Tibial nerve (tissue), 4 donors: ENCODE measurements at regions not wholly inside any gene's neighbourhood (a gene's known extent, or its start where the extent isn't known, plus 50 kb on each side); places are given as distances from the start of the nearest gene placed in this dataset.

ENCODE experiments used
- DNase-seq, 2 donors: peaks; one replicate each; pipeline ENCODE4 v3.0.0-alpha.2; 2019; ENCODE audit warnings: low spot score in 2 of 2
- H3K27ac ChIP-seq, 4 donors: fragments of 200-600 bp; sonication (generic) in 3 of 4; one replicate each; pipeline ENCODE4 v1.5.1; 2017 to 2019; ENCODE audit warnings: mild to moderate bottlenecking in 1 of 4
- H3K27me3 ChIP-seq, 2 donors: fragments of 200-600 bp; sonication (generic) in 1 of 2; one replicate each; pipeline versions ENCODE4 v1.5.1 to v1.6.0; 2017 to 2019
- H3K36me3 ChIP-seq, 3 donors: fragments of 200-600 bp; sonication (generic); one replicate each; pipeline ENCODE4 v1.5.1; 2018 to 2019
- H3K4me1 ChIP-seq, 4 donors: fragments of 200-600 bp; sonication (generic) in 3 of 4; one replicate each; pipeline ENCODE4 v1.5.1; 2017 to 2019
- H3K4me3 ChIP-seq, 4 donors: fragments of 200-600 bp; sonication (generic) in 3 of 4; one replicate each; pipeline ENCODE4 v1.5.1; 2017 to 2019; ENCODE audit warnings: mild to moderate bottlenecking in 1 of 4, moderate library complexity in 1 of 4
- H3K9me3 ChIP-seq, 4 donors: fragments of 200-600 bp; sonication (generic) in 3 of 4; one replicate each; pipeline ENCODE4 v1.5.1; 2017 to 2019
- CTCF ChIP-seq, 5 experiments: fragments of 200-600 bp in 3 of 5; fragments of 450-650 bp in 2 of 5; sonication (generic) in 3 of 5; IDR thresholded peaks; one replicate each; pipeline ENCODE4 v1.5.1; 2016 to 2019; ENCODE audit warnings: antibody characterized with exemption in 5 of 5, mild to moderate bottlenecking in 3 of 5, moderate library complexity in 2 of 5
- EP300 ChIP-seq, 2 donors: sonication (generic); formaldehyde crosslinking; IDR thresholded peaks; one replicate each; pipeline ENCODE4 v1.6.1; 2017; ENCODE audit warnings: antibody characterized with exemption in 2 of 2, mild to moderate bottlenecking in 1 of 2
- POLR2A ChIP-seq, 2 donors: fragments of 450-650 bp; IDR thresholded peaks; one replicate each; pipeline ENCODE4 v1.6.1; 2017; ENCODE audit warnings: antibody characterized with exemption in 2 of 2, mild to moderate bottlenecking in 2 of 2, moderate library complexity in 2 of 2
- WGBS, 2 donors: methylation state at CpG; one replicate each; pipeline ENCODE4 v1.1.5; 2018; 5-methylcytosine and 5-hydroxymethylcytosine counted together

GRCh38 chr2:22273853-22274252, 1111.1 kb upstream of the KLHL29 start:
- TF ChIP-seq EP300 (IDR thresholded peaks at IDR 0.05), result no peak
- no peak for TF ChIP-seq POLR2A (IDR thresholded peaks at IDR 0.05)
- TF ChIP-seq CTCF (IDR thresholded peaks at IDR 0.05), result no peak
- WGBS, 2 donors, result 87 to 94% methylated on average over 1 of the region's 1 CpG

GRCh38 chr2:22274661-22275060, 1110.3 kb upstream of the KLHL29 start:
- H3K36me3 ChIP-seq, result no peaks in the 10 kb centered on the region
- H3K4me3 ChIP-seq, result no peak overlapping the region
- no peak overlapping the region for H3K27ac ChIP-seq
- peaks cover 0 to 7% (median 1%) of the 10 kb centered on the region in 4 donors for H3K9me3 ChIP-seq
- 81 to 82% methylated on average over 3 of the region's 3 CpGs for WGBS, 2 donors
- peaks cover 0 to 3% (median 0%) of the 10 kb centered on the region in 4 donors for H3K4me1 ChIP-seq
- no peak for DNase-seq
- no peaks in the 10 kb centered on the region for H3K27me3 ChIP-seq
- TF ChIP-seq CTCF (IDR thresholded peaks at IDR 0.05), result no peak
- TF ChIP-seq POLR2A (IDR thresholded peaks at IDR 0.05), result no peak
- no peak for TF ChIP-seq EP300 (IDR thresholded peaks at IDR 0.05)

More at GRCh38 chr2:22273853-22274252, 1111.1 kb upstream of the KLHL29 start:
- Histone ChIP-seq H3K9me3 (peaks cover 0 to 9% (median 1%) of the 10 kb centered on the region in 4 donors), H3K27me3 (no peaks in the 10 kb centered on the region), H3K4me1 (no peaks in the 10 kb centered on the region), H3K4me3 (no peak overlapping the region), H3K27ac (no peak overlapping the region), H3K36me3 (no peaks in the 10 kb centered on the region)
- no peak for DNase-seq

- Histone ChIP-seq H3K36me3 (no peaks in the 10 kb centered on the region), H3K27me3 (no peaks in the 10 kb centered on the region), H3K27ac (no peak overlapping the region), H3K4me3 (no peak overlapping the region), H3K9me3 (no peaks in the 10 kb centered on the region), H3K4me1 (peaks cover 0 to 11% (median 4%) of the 10 kb centered on the region in 4 donors)
- no peak for TF ChIP-seq POLR2A (IDR thresholded peaks at IDR 0.05)
- TF ChIP-seq CTCF (IDR thresholded peaks at IDR 0.05), result no peak
- TF ChIP-seq EP300 (IDR thresholded peaks at IDR 0.05), result no peak
- 81 to 86% methylated on average over 4 of the region's 4 CpGs for WGBS, 2 donors
- no peak for DNase-seq
Observed at GRCh38 chr2:22276696-22277095, 1108.3 kb upstream of the KLHL29 start.

- H3K9me3 ChIP-seq, result no peaks in the 10 kb centered on the region
- H3K27ac ChIP-seq, result no peak overlapping the region
- no peak overlapping the region for H3K4me3 ChIP-seq
- TF ChIP-seq CTCF (IDR thresholded peaks at IDR 0.05) (no peak), EP300 (IDR thresholded peaks at IDR 0.05) (no peak), POLR2A (IDR thresholded peaks at IDR 0.05) (no peak)
- H3K27me3 ChIP-seq, result no peaks in the 10 kb centered on the region
- DNase-seq, result no peak
- H3K36me3 ChIP-seq, result no peaks in the 10 kb centered on the region
- peaks cover 0 to 11% (median 4%) of the 10 kb centered on the region in 4 donors for H3K4me1 ChIP-seq
Observed at GRCh38 chr2:22279541-22279940, 1105.4 kb upstream of the KLHL29 start.

GRCh38 chr2:22281033-22281432, 1103.9 kb upstream of the KLHL29 start:
- Histone ChIP-seq H3K4me3 (no peak overlapping the region), H3K36me3 (no peaks in the 10 kb centered on the region), H3K4me1 (peaks cover 0 to 11% (median 4%) of the 10 kb centered on the region in 4 donors), H3K9me3 (no peaks in the 10 kb centered on the region), H3K27ac (no peak overlapping the region), H3K27me3 (no peaks in the 10 kb centered on the region)
- DNase-seq, result no peak
- no peak for TF ChIP-seq POLR2A (IDR thresholded peaks at IDR 0.05)
- TF ChIP-seq CTCF (IDR thresholded peaks at IDR 0.05), result no peak
- TF ChIP-seq EP300 (IDR thresholded peaks at IDR 0.05), result no peak
- WGBS, 2 donors, result 27 to 29% methylated on average over 4 of the region's 4 CpGs
